KMS-11 (cell line): ENCODE measurements at regions not wholly inside any gene's neighbourhood (a gene's known extent, or its start where the extent isn't known, plus 50 kb on each side); places are given as distances from the start of the nearest gene placed in this dataset.

Experiments
- H2AFZ ChIP-seq: fragments of 200-600 bp; sonication (generic); 2 replicates; pipeline ENCODE4 v1.6.1; 2016; ENCODE audit warnings: antibody characterized with exemption, mixed run types, low read depth
- H3K27ac ChIP-seq: fragments of 200-600 bp; sonication (generic); 2 replicates; pipeline ENCODE4 v1.6.1; 2016; ENCODE audit warnings: mild to moderate bottlenecking, mixed run types
- H3K27me3 ChIP-seq: fragments of 200-600 bp; sonication (generic); 2 replicates; pipeline ENCODE4 v1.6.1; 2017; ENCODE audit warnings: mild to moderate bottlenecking, low read depth, mixed run types, moderate library complexity; ENCODE audit not compliant: insufficient read depth
- H3K36me3 ChIP-seq: fragments of 200-600 bp; sonication (generic); 2 replicates; pipeline ENCODE4 v1.6.1; 2017; ENCODE audit warnings: mild to moderate bottlenecking, mixed run types; ENCODE audit not compliant: insufficient read depth
- H3K4me1 ChIP-seq: fragments of 200-600 bp; sonication (generic); 2 replicates; pipeline ENCODE4 v1.6.1; 2016; ENCODE audit warnings: mild to moderate bottlenecking, low read depth, mixed run types; ENCODE audit not compliant: poor library complexity, severe bottlenecking
- H3K4me2 ChIP-seq: fragments of 200-600 bp; sonication (generic); 2 replicates; pipeline ENCODE4 v1.7.0; 2016; ENCODE audit warnings: mild to moderate bottlenecking, mixed run types
- H3K4me3 ChIP-seq: fragments of 200-600 bp; sonication (generic); IDR thresholded peaks from 2 replicates; pipeline ENCODE4 v1.6.1; 2017; ENCODE audit warnings: low read depth, low read length, mixed read lengths; ENCODE audit not compliant: insufficient read depth
- H3K79me2 ChIP-seq: fragments of 200-600 bp; sonication (generic); 2 replicates; pipeline ENCODE4 v1.6.1; 2016; ENCODE audit warnings: low read depth, mixed run types; ENCODE audit not compliant: insufficient read depth
- H3K9ac ChIP-seq: fragments of 200-600 bp; sonication (generic); 2 replicates; pipeline ENCODE4 v1.6.1; 2016; ENCODE audit warnings: mild to moderate bottlenecking, mixed run types
- H4K20me1 ChIP-seq: fragments of 200-600 bp; sonication (generic); 2 replicates; pipeline ENCODE4 v1.6.1; 2016; ENCODE audit warnings: mild to moderate bottlenecking, mixed run types; ENCODE audit not compliant: insufficient read depth
- CTCF ChIP-seq: fragments of 200-600 bp; sonication (generic); conservative IDR thresholded peaks from 2 replicates; pipeline ENCODE4 v1.6.1; 2017; ENCODE audit warnings: low read depth, mild to moderate bottlenecking, antibody characterized with exemption, low read length, moderate library complexity, mixed read lengths

DNA sequence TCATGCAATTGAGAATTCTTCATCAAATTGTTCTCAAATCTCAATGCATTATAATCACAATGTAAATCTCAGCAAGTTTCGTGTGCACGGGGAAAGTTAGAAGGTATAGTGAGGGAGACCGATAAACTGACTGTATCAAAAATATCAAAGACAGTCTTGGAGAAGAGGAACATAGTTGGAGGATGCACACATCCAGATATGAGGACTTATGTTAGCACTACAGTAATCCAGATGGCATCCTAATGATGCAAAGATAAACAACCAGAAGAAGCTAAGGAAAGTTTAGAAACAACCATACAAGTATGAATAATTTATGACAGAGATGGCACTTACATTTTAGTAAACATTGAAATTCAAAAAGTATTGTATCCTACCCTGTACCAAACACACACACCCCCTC, 760.1 kb downstream of the RPS29 start:
- no peak overlapping the region for H3K9ac ChIP-seq
- no peak overlapping the region for H3K27ac ChIP-seq
- H3K4me2 ChIP-seq = no peak overlapping the region
- no peak overlapping the region for H2AFZ ChIP-seq
- no peaks in the 10 kb centered on the region for H3K4me1 ChIP-seq
- H3K36me3 ChIP-seq = no peaks in the 10 kb centered on the region
- no peaks in the 10 kb centered on the region for H3K79me2 ChIP-seq
- no peak overlapping the region for H3K4me3 ChIP-seq
- no peak for TF ChIP-seq CTCF
- H3K27me3 ChIP-seq = no peaks in the 10 kb centered on the region
- no peaks in the 10 kb centered on the region for H4K20me1 ChIP-seq

DNA sequence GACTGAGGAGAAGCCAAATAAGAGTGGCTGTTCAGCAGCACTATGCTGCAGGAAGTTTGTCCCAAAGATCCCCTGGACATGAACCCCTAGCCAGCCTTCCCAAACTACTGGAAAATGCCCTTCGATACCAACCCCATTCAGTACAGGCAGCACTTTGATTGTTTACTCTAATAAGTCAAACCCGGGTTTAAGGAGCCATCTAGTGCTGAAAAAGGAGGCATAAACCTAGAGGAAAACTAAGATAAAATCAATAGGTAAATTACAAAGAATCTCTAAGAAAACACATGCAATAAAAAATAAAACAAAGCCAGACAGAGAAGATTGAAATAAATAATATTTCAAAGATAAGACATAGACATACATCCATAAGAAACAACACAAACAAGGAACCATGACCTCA, 771.6 kb downstream of the RPS29 start:
- H3K36me3 ChIP-seq = no peaks in the 10 kb centered on the region
- H3K79me2 ChIP-seq = no peaks in the 10 kb centered on the region
- no peaks in the 10 kb centered on the region for H4K20me1 ChIP-seq
- H3K4me2 ChIP-seq = no peak overlapping the region
- no peak overlapping the region for H2AFZ ChIP-seq
- no peak overlapping the region for H3K4me3 ChIP-seq
- no peaks in the 10 kb centered on the region for H3K27me3 ChIP-seq
- H3K27ac ChIP-seq = no peak overlapping the region
- no peaks in the 10 kb centered on the region for H3K4me1 ChIP-seq
- TF ChIP-seq CTCF = no peak
- no peak overlapping the region for H3K9ac ChIP-seq

DNA sequence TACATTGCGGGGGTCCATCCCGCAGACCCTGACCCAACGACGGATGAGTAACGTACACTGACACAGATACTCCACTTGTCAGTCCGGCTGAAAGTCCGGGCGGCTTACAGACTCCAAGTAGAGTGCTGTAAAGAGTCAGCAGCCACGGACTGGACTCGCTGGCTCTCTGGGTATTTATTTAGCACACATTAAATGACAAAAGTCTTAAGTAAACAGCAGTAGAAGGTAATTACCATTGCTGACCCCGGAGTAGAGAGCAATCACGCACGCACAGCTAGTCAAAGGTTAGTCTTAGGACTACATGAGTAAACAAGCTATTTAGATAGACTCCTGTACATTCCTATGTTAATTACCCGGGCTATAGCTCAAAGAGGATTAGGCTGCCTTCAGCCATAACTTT, 780.9 kb downstream of the RPS29 start:
- Histone ChIP-seq H2AFZ (no peak overlapping the region), H3K4me1 (no peaks in the 10 kb centered on the region), H3K27me3 (no peaks in the 10 kb centered on the region), H3K27ac (no peak overlapping the region), H3K4me3 (no peak overlapping the region), H3K4me2 (no peak overlapping the region), H3K9ac (no peak overlapping the region), H3K79me2 (no peaks in the 10 kb centered on the region), H3K36me3 (no peaks in the 10 kb centered on the region), H4K20me1 (no peaks in the 10 kb centered on the region)
- no peak for TF ChIP-seq CTCF

GRCh38 chr14:48792376-48793024, 793.7 kb downstream of the RPS29 start:
- Histone ChIP-seq H3K79me2 (no peaks in the 10 kb centered on the region), H2AFZ (peak overlapping the region; percentile 34; the same call in 1 of the 2 replicates), H3K27me3 (no peaks in the 10 kb centered on the region), H3K4me2 (no peak overlapping the region), H3K4me3 (no peak overlapping the region), H3K4me1 (peaks cover 30% of the 10 kb centered on the region), H4K20me1 (no peaks in the 10 kb centered on the region), H3K9ac (no peak overlapping the region), H3K27ac (no peak overlapping the region), H3K36me3 (no peaks in the 10 kb centered on the region)
- no peak for TF ChIP-seq CTCF
